AG10803 (cell line): ENCODE measurements at regions not wholly inside any gene's neighbourhood (a gene's known extent, or its start where the extent isn't known, plus 50 kb on each side); places are given as distances from the start of the nearest gene placed in this dataset.

Source experiments
- DNase-seq: peaks from one replicate; pipeline ENCODE4 v3.0.0; 2010; ENCODE audit warnings: low read depth
- H3K4me3 ChIP-seq: 2 replicates; pipeline ENCODE4 v1.5.1; 2011; ENCODE audit warnings: mild to moderate bottlenecking, low read length, control low read depth
- TF ChIP-seq, protein P1 (sequence below): conservative IDR thresholded peaks from 2 replicates; pipeline ENCODE4 v1.5.1; 2011; ENCODE audit warnings: mild to moderate bottlenecking, low read length, control low read depth, inconsistent platforms

- DNase-seq: no peak
- H3K4me3 ChIP-seq: no peak overlapping the region
- TF ChIP-seq, protein P1, sequence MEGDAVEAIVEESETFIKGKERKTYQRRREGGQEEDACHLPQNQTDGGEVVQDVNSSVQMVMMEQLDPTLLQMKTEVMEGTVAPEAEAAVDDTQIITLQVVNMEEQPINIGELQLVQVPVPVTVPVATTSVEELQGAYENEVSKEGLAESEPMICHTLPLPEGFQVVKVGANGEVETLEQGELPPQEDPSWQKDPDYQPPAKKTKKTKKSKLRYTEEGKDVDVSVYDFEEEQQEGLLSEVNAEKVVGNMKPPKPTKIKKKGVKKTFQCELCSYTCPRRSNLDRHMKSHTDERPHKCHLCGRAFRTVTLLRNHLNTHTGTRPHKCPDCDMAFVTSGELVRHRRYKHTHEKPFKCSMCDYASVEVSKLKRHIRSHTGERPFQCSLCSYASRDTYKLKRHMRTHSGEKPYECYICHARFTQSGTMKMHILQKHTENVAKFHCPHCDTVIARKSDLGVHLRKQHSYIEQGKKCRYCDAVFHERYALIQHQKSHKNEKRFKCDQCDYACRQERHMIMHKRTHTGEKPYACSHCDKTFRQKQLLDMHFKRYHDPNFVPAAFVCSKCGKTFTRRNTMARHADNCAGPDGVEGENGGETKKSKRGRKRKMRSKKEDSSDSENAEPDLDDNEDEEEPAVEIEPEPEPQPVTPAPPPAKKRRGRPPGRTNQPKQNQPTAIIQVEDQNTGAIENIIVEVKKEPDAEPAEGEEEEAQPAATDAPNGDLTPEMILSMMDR: no peak
Measured at GRCh38 chr16:64452446-64452845, 669.4 kb downstream of the CDH11 start.

- TF ChIP-seq, protein P1: no peak
- DNase-seq: peak; percentile 26
- no peak overlapping the region for H3K4me3 ChIP-seq
Measured at GRCh38 chr16:64450177-64450576, 671.7 kb downstream of the CDH11 start.

DNA sequence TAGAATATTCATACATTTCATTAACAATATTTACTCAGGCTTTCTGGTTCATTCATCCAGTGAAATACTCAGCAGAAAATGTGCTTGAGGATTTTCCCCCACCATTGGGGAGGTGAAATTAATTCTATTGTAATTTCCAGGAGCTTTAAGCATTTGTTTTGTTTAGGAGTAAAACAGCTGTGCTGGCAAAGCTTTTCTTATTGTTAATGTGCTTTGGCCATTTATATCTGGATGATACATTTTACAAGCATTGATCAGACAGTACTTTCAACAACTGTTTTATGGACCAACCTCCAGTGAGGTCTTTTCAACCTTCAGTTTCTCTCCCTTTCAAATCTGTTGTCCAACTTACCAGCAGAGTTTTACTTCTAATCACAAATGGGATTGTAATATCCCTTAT, 672.4 kb downstream of the CDH11 start:
- no peak overlapping the region for H3K4me3 ChIP-seq
- TF ChIP-seq, protein P1: no peak
- no peak for DNase-seq

- H3K4me3 ChIP-seq: no peak overlapping the region
- no peak for DNase-seq
- TF ChIP-seq, protein P1: no peak
Measured at GRCh38 chr16:64445649-64446048, 676.2 kb downstream of the CDH11 start.

DNA sequence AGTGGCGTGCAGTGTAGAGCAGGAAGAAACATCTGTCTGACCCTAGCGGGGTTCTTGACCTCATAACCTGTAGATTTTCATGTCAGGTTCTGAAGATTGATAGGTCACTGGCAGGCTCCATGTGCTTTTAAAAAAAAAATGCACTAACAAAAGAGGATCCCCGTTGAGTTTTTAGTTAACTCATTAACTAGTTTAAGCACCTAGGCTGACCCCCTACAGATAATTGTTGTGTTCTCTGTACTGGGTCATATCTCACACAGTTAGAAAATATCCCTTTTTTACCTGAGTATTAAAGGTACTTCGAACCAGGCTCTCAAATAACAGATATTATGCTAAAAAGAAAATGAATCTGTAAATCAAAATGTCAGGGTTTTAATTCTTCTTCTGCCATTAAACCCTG, 676.6 kb downstream of the CDH11 start:
- H3K4me3 ChIP-seq: no peak overlapping the region
- no peak for DNase-seq
- TF ChIP-seq, protein P1: no peak

- TF ChIP-seq, protein P1: no peak
- H3K4me3 ChIP-seq: no peak overlapping the region
- peak; percentile 99 for DNase-seq
Measured at GRCh38 chr16:64440421-64440831, 681.4 kb downstream of the CDH11 start.

- no peak for DNase-seq
- H3K4me3 ChIP-seq: no peak overlapping the region
- TF ChIP-seq, protein P1: no peak
Measured at GRCh38 chr16:64440005-64440404, 681.9 kb downstream of the CDH11 start.
